CD4-positive, alpha-beta T cell treated with Interleukin-4 for 4 hours (primary cell): ENCODE measurements at regions not wholly inside any gene's neighbourhood (a gene's known extent, or its start where the extent isn't known, plus 50 kb on each side); places are given as distances from the start of the nearest gene placed in this dataset.
"Not testable (repeated sequence)": the region's sequence is repeated elsewhere in the genome, so short reads cannot be mapped to it uniquely, and the experiment has no call there.

Source experiments
- DNase-seq: peaks from one replicate; pipeline ENCODE4 v3.0.0-alpha.2; 2020

DNA sequence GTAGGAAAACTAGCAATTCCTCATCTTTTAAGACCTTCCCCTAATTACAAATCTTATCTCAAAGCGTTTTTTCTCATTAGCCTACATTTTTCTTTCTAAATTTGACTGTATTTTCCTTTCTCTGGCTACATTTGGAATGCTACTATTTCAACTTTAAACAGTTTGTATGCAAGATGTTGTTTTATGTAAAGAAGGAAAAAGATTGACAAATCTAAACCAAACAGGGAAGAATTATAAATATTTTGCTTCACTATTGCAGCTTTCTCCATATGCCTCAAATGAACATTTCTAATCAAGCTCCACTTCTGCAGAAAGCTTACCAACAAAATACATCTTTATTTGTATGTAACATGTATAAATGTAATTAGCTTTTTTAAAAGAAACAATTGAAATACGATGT is 156.2 kb downstream of the MZT1 start:
- DNase-seq = no peak

DNA sequence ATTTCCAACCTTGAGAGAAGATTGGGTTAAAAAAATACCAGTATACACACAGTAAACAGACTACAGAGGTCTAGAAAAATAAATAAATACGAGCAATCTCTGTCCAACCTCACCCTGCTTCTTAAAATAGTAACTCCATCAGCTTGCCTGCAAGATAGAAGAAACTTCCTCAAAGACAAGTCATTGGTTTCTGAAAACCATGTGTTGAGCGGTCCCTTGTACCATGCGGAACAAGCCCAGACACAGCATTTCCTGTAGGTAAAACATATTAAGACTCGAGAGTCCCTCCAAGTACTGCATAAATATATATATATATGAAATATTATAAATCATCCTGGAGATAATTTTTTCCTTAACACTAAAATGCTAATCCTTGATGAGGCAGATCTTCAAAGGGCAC is 157.4 kb downstream of the MZT1 start:
- no peak for DNase-seq

DNA sequence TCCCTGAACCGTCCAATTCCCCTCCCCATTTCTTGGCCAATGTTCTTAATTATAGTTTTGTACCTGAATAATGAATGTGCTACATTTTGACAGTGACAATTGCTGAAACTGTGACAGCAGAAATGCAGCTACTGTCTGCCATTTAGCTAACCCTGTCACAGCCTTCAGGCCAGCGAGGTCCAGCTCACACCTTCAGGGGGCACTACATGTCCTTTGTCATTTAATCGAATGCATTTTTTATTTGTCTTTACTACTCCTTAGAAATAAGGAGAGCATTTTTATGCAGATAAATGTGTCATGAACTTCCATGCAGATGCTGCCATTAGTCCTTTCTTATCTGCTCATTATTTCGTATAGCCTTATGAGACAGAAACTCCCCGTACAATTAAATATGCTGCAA is 159.9 kb downstream of the MZT1 start:
- no peak for DNase-seq

DNA sequence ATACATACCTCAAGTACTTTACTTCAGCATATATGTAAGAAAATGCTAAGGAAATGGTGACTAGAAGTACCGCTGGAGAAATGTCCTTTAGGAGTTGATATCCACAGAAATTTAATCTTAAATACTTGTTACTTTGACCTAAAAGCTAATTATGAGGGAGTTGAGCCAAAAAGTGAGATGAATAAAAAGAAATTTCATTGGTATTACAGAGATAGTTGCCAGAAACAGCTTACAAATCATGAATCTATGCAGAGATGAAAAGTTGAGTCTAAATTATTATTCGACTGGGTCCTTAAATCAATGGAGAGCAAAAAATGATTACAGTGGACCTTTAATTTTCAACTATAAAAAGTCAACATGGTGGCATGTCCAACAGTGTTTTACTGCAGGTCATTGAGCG is 160.9 kb downstream of the MZT1 start:
- DNase-seq = no peak

DNA sequence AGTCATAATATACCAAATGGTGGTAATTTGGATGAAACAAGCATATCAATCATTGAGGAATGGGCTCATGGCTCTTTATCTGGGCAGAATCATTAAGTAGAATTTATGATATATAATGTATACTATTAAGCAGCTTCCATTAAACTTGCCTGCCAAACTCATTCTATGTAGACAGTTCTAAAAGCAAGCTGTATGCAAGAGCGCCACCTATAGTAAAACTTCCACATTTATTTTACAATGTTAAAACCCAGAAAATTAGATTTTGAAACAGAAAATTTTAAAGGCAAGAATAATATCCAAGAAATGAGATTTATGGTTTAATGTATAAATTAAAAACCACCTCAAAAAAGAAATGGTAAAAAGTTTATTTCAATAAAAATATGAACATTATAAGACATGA is 161.5 kb downstream of the MZT1 start:
- no peak for DNase-seq

DNA sequence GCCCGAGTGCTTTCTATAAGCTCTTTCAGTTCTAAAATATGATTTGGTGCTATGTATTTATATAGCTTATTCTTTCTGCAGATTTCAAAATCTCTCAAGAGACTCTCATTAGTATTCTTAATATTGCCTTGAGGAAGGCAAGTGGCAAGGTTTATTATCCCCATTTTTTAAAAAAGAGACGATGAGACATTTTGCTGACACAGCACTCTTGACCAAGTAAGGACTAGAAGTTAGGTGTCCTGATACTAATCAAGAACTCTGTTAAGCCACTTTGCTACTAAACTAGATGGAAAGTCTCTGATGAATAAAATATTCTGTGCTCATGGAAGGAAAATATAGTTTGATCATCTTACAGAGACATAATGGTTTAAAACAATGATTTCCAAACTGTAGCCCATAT is 164.7 kb downstream of the MZT1 start:
- no peak for DNase-seq

DNA sequence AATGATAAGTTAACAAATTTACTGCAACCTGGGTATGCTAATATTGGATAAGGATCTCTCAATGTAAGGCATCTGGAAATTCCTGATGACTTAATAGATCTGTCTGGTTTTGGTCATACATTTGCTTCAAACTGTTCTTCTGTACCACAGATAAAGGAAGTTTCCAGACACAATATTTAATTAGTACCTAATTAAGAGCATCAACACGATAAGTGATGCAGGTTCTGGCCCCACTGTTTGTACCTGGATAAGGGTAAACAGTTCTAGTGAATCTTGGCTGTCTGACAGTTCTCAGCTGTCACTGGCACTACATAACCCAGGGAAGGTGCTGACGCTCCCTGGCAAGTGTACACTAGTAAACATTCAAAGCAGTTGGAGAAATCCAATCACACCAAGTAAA is 165.6 kb downstream of the MZT1 start:
- DNase-seq = no peak

DNA sequence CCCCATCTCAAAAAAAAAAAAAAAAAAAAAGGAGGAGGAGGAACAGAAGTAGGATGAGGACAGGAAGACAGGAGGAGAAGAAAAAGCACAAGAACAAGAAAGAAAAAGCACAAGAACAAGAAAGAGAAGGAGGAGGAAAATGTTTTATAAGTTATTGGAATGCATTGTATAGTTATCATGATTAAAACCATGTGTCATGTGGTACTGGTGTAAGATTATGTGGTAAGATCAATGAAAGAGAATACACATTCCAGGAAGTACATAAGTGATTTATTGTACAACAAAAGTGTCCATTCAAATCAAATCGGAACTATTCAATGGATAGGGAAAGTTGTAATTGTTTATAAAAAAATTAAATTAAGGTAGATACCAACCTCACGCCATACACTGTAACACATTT is 167.7 kb downstream of the MZT1 start:
- no peak for DNase-seq

DNA sequence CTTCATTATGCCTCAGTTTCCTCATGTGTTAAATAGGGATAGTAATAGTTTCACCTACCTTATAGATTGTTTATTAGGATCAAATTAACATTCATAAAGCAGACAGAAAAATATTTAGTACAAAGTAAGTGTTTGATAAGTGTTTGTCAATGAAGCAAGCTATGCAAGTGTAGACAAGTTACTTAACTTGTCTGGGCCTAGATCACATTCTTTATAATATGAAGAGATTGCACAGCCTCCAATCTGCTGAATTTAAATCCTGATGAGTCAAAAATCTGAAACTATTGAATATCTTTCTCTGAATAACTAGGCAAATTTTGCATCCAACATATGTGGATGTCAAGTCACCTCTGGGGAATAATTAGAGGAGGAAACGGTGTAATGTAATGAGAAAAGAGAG is 170.5 kb downstream of the MZT1 start:
- DNase-seq = no peak

DNA sequence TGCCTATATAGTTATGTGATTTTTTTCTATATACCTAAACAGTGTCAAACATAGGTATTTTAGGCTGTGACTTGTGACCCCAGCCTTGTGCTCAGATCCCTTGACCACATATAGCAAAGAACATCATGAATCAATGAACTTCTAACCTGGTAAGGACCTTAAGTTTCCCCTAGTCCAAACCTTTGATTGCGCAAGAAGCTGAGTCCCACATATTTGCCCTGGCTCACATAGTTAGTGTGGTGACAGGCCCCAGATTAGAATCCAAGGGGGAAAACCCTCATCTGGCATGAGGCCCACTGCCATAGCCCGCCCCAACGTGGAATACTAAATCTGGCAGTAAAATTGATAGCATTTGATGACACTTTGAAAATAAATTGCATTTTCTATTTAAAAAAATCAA is 171.8 kb downstream of the MZT1 start:
- DNase-seq = no peak

DNA sequence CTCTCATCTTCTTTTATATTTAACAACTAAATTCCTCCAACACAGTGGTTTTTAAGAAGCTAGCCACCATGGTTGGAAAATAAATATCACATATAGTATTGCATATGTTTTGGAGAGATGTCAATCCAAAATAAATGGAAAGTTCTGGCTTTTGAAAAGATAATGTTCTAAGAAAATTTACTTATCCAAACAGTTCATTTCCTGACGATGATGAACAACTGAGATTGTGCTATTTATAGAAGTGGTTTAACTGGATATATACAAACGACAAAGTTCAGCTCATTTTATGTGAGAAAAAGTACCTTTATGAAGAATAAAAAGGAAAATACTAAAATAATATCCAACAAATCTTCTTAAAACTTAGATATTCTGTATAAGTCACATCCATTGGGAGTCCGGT is 174.7 kb downstream of the MZT1 start:
- no peak for DNase-seq

DNA sequence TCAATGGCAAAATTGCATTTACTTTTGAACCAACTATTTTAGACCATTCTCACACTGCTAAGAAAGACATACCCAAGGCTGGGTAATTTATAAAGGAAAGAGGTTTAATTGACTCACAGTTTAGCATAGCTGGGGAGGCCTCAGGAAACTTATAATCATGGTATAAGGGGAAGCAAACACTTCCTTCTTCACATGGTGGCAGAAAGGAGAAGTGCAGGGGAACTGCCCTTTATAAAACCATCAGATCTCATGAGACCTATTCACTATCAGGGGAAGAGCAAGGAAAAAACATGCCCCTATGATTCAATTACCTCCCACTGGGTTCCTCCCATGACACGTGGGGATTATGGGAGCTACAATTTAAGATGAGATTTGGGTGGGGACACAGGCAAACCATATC is 181.5 kb downstream of the MZT1 start:
- not testable (repeated sequence) for DNase-seq

DNA sequence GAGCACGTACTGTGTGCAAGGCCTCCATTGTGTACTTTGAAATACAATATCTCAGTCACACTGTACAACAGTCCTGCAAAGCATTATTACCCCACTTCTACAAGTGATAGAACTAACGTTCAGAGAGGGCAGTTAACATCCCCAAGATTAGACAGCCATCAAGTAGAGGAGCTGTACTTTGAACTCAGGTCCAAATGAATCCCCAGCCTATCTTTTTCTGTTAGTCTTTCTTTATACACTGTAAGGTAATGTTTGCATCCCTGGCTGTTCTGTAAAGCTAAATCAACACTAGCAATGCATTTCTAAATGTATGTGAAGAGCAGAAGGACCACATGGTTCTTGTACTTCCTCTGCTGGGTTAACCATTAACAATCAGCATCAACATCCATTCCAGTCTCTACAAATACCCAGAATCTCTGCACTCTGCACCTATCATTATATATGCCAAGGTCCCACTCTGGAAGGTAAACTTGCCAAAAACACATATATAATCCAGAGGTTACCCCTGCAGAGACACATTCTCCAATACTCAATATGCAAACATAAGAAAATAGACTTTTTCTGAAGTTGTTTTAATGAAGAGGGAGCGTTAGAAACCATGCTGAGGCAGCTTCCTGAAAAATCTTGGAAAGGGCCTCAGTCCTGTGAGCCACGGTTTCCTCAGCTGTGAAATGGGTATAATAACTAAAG is 182.3 kb downstream of the MZT1 start:
- DNase-seq = no peak

DNA sequence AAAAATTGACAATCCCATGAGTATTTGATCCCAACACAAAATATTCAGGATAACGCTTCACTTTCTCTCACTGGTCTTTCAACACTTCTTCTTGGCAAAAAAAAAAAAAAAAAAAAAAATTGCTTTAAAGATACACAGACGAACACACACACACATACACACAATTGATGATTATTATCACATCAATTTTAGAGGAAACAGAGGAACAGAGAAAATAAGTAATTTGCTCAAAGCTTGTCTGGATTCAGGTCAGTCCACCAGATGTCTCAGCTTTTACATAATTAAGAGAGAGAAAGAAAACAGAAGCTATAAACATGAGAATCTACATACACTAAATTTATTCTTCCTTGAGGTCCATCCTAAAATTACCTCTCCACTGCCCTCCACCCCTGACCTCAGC is 183.4 kb downstream of the MZT1 start:
- DNase-seq = no peak

DNA sequence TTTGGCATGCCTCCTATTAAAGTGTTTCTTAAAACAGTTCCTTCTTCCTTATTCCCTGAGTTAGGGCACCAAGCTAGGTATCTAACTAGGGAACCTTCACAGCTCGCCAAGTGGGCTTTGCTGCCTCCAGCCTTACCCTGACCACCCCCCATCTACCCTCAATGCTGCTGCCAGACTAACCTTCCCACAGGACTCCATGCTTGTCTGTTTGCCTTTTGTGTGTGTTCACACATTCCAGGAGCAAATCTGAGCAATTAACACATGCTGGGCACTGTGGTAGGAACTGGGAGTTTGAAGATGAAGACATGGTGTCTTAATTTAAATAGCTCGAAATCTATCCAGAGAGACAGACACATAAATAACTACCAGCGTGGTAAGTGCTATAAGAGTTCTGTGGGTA is 185.2 kb downstream of the MZT1 start:
- DNase-seq = no peak

DNA sequence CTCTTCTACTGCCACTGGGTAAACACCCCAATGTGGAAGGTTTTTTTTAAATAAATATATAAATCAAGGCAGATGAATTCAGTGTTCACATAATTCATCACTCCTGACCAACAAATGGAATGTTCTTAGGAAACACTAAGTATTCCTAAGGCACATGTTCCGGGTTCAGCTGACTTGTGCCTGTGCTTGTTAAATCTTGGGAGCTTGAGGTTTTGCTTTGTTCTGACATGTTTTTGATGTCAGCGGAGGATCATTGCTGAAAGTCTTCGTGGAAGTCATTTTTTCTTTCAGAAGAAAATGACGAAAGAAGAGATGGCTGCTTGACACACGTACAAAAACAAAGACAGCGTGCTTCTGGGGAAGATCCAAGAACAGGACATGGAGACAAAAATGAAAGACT is 185.8 kb downstream of the MZT1 start:
- no peak for DNase-seq

DNA sequence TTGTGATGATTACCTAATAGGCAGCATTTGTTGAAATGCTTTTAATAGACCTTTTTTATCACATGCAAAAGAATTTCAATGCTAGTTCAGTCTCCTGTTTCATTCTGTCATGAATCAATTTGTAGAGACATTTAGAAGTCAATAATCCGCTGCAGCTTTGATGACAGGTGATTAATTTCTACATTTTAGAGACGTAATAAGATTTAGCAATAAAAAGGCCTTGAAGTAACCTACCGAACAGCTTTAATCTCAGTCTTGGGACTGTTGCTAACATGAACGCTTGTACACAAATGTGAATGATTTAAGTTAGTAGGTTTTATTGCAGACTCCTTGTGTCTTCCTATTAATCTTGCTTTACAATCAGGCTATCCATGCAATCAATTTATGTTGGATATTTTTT is 186.5 kb downstream of the MZT1 start:
- DNase-seq = no peak

DNA sequence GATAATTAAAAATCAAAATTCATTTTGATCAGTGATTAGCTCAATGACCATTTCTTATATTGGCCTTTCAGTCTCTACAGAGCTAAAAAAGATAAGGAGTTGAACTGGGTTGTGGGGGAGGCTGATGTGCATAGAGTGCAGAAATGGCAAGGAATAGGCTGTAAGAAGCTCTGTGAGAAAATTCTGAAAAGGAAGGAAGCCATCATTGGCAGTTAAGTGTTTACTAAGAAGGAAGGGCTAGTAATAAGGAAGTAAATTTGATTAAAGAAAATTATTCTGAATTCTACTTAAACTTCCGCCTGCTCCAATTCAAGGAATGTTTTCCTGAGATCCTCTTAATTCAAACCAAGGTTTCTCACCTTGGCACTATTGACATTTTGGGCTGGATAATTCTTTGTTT is 187.5 kb downstream of the MZT1 start:
- DNase-seq = no peak

DNA sequence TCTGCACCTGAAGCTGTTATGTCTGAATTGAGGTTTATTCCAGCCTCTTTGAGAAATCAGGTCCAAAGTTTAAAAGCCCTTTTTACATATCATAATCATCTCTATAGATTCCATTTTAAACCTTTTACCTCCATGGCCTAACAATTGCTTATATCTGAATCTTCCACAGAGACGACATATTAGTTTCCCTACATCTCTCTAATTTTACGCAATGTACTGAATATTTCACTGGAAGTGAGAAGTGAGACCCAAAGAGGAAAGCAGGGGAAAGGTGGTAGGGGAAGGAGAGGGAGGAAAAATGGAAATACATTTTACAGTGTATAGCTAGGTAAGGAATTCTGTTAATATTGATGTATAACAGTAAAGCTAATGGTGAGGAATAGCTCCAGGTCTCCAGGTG is 189.6 kb downstream of the MZT1 start:
- no peak for DNase-seq

DNA sequence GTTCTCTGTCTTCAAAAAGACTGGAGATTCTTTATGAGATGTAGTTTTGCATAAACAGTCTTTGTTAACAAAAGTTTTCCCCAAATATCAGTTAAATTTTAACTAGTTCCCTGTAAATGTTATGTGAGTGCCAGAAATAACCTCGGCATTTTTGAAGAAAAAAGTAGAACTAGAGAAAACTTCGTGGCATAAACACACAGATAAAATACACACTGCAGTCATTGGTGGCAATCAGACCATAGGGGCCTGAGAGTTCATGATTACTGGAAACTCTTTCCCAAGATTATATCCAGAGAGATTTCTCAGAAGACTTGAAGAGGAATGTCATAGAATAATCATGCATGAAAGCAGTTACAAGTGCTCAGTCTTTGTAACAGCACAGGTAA is 190.0 kb downstream of the MZT1 start:
- DNase-seq = no peak

DNA sequence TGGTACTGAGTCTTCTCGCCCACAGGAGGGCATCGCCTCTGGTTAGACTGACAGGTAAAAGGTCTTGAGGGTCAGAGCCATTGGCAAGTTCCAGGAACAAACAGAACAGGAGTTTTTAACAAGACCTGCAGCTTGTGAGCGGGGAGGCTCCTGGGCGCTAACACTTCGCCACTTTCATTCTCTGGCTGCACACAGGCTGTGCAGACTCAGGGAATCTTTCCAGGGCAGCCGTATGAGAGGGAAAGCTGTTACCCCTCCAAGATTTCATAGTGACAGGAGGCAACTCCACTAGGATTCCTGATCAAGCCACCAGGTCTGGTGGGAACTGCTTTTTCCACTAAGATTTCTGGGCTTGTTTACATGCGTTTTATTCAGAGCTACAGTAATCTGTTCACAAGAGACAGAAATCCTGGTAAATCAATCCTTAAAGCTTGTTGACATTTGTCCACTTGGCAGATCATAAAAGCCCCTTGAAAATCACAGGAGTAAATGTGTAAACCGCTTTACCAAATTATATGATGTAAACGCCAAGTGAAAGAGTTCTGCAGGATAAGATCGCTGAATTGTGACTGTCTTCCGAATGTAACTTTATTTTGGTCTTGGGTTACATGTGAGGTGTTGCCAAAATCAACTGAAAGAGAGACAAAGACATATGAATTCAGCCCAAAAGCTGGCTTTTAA is 190.6 kb downstream of the MZT1 start:
- DNase-seq = no peak

DNA sequence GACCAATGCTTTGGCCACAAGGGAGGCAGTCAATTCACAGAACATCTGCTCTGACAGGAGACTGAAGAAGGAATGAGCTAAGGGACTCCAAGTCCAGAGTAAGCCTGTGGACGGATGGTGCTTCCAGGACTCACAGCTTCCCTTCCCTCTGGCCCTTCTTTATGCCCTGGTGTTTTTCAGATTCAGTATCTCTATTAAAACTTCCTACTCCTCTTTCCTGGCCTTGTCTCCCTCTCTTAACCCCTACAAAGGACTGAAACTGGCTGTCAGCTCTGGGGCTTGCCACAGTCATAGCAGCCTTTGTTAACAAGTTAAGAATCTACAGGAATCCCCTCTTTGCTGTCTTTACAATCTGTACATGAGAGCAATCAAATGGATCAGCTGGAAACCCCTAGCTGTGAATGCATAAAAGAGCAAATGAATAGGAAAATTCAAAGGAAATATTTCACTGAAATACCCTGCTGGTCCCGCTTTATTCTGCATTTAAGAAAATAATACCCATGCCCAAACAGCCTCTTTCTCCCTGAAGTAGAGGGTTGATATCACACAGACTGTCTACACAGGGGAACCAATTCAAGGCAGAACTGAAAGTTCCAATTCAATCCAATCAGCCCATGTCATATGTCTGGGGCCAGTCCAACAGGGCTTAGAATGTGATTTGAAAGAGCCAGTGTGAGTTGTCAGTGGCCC is 192.3 kb downstream of the MZT1 start:
- DNase-seq = no peak

DNA sequence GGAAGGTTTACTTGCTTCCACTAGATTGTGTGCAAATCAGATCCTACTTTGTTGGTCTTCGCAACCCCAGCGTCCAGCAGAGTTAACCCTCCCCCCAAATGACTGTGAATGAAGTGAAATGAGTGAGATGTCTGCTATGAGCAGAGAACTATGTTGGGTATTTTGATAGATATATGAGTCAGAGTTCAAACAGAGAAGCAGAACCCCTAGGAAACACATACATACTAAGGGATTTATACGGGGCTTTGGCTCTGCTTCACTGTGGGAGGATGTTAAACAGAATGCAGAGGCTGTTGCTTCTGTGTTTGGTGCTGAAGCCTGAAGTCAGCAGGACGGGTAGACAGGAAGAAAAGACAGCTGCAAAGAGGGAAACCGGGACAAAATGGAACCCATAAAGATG is 197.0 kb downstream of the MZT1 start:
- no peak for DNase-seq

DNA sequence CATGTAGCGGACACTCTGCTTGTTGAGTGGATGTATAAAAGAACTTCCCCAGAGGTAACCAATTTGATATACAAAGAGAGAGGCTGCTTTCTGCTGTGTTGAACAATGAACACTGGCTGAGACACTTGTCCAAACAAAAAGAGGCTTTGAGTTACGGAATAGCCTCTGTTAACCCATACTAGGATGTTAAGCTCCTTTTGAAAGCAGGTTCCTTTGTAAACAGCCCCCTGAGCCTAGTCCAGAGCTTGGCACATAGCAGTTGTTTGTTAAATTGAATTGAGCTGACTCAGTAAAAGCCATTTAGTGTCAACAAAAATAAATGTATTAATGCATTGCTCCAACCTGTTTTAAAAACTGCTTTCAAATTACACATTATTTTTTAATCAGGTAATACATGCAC is 200.1 kb downstream of the MZT1 start:
- no peak for DNase-seq

DNA sequence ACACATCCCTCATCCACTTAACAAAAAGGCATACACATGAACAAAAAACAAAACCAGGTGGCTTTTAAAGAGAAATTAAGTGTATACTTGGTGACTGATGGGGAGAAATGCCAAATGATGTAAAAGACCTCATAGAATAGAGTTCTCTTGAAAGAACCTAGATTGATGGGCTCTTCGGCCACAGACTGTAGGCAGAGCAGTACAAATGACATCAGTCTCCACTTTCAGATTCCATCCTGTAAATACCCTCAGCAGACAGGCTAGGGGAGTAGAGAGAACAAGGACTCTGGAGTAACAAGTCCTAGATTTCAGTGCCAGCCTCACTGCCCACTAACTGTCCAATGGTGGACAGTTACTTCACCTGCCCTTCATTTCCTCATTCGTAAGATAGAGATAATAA is 203.8 kb downstream of the MZT1 start:
- no peak for DNase-seq
